ENCODE measurements at regions not wholly inside any gene's neighbourhood (a gene's known extent, or its start where the extent isn't known, plus 50 kb on each side); places are given as distances from the start of the nearest gene placed in this dataset.
"Not testable (repeated sequence)": the region's sequence is repeated elsewhere in the genome, so short reads cannot be mapped to it uniquely, and the experiment has no call there.

DNA sequence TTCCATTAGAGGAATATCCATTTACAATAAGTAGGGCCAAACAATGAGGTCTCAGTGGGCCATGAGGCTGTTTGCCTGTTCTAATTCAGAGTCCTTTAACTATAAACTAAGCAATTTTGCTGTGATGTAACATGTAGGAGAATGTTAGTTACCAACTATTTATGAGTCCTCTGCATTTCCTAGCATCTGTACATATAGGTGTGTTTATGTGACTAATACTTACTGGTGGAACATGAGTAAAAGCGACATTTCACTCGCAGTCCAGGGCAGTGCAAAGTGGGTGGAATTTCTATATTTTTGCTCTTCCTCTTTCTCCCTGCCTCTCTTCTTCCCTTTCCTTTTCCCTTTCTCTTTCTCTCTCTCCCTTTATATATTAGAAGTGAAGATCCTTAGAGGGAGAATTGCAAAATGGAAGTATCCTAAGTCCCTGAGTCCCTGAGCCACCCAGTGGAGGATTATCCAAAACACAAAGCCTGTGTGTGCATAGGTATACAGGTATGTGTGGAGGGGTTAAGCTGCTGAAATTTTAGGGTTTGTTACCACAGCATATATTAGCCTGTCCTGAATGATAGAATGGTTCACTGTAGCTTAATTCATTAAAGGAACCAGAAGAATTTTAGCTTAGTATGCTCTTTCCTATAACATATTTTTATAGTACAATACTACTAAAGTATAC is 487.0 kb upstream of the FANCL start:
- DNase-seq, result no peak

DNA sequence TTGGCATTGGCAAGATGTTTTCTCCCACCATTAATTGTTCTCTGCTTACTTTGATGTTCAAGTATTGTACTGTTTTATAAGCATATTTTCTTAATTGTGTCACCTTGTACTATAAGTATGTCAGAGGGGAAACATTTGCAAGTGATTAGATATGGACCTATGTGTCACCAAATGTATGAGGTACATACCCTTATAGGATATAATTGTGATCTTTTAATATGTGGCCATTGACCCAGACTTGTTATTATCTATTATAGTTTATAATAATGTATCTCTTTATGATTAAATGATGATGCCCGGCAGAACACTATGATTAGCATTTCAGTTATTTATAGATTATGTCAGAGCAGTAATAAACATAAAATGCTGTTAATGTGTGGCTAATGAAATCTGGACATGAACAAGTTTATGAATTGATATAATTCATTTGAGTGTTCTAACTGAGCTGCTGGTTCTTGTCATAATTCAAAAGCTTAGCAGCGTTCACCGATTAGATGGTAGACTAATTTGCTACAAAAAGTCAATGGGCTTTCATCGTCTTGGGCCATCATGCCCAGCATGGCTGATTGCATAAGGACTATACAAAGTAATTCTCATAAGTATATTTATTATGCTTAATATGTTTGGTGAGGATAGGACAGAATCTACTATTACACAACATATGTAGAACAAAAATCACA is 480.9 kb upstream of the FANCL start:
- no peak for DNase-seq

DNA sequence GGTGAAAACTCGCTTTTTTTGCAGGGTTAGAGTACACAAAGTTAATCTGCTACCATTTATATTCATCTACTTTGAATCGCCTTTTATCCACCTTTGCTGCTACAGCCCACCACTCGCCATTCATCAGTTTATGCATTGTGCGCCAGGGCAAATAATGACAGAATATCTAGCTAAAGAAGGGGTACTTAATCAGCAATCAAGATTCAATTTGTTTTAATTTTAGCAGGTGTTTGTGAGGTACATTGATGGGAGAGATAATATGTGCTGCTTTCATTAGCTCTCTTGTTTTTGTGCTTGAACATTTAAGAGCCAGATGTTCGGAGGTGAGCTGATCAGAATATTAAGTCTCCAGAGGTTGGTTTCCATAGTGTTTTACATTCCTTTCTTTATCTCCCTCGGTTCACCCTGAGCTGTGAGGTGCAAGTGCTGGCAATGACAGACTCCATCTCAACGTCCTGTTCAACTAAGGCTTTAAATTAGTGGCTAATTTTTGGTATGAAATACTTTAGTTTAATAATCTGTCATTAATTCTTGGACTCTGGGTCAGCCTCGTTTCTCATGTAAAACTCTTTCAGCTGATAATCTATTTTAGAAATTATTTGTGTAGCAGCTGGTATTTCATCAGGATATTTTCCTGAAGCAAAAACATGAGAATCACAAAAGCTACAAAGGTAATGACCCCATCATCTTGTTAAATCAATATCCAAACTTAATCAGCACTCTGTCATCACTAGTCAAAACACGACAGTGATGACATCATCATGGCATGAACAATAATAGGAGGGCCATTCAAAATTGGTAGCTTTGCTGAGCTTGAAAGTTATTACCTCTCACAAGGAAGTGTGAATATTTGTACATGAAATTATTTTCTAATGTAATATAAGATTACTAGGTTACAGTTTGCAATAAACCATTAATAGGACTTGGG is 479.9 kb upstream of the FANCL start:
- no peak for DNase-seq

DNA sequence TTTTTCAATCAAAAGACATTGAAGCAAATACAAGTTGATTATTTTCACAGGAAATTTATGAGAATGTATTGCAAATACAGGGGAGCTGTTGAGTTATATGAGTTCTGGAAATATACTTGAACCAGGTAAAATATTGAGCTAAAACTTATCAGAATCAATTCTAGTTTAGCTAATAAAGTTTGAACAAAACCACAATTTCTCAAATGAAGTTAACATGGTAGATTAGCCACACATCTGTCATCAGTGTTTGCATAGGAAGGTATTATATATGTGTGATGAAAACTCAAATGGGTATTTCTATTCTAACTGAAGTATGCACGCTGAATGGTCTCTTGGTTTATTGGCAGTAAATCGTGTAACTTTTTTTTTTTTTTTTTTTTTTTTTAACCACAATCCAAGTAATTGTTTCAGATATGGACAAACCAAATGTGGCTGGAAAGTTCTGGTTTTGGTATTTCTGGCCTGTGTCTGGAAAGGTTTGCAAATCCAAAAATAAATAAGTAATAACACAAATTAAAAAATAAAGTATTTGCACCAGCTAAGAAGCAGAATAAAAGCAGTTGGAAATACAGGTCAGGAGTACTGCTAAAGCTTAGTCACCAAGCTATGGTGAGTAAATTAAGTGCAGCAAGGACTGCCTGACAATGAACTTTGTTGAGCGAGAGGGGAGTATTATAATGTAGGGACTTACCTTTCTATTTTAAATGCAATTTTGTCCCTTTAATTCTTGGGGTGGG is 479.1 kb upstream of the FANCL start:
- DNase-seq, result no peak

DNA sequence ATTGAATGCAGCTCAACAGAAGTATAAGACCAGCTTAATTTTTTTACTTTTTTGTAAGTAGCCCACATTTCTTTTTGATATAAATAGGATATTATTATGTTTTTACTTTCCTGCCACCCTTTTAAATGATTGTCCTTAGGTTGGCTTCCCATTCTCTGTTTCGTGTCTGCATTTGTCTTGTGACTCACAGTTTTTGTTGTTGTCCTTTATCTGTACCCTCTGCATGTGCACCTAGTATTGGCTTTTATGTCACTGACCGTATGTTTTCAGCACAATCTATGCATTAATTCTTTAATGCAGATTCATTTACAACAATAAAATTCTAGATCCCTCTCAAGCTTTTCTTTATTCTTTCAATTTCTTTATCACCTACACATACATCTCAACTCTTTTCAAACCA is 474.2 kb upstream of the FANCL start:
- no peak for DNase-seq

DNA sequence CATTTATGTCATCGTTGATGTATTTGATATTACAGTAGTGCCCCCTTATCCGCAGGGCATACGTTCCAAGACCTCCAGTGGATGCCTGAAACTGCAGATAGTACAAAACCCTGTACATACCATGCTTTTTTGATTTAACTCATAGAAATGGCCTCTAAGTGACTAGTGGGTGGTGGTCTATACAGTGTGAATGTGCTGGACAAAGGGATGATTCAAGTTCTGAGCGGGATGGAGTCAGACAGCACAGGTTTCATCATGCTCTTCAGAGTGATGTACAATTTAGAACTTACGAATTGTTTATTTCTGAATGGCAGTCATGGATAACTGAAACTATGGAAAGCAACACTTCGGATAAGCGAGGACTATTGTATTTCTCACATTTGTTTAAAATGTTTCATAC is 473.1 kb upstream of the FANCL start:
- no peak for DNase-seq

DNA sequence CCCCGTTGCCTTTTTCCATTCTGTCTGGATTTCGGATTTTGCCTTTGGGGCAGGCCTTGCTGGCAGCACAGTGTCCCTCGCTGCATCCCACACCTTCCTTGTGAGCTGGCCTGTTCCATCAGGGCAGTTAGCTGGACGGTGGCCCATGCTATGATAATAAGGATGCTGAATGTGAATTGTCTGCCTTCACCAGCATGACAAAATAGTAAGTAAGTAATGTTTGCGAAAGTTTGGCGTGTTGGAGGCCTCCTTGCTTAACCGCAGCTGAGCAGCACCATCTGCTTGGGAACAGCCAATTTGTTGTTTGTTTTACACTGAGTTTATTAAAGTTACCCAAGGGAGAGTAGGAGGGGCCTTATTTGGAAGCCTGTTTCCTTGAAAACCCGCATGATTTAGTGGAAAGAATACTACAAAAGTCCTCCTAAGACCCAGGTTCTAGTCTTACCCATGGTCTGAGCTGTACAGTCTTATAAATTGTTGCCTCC is 469.7 kb upstream of the FANCL start:
- no peak for DNase-seq

DNA sequence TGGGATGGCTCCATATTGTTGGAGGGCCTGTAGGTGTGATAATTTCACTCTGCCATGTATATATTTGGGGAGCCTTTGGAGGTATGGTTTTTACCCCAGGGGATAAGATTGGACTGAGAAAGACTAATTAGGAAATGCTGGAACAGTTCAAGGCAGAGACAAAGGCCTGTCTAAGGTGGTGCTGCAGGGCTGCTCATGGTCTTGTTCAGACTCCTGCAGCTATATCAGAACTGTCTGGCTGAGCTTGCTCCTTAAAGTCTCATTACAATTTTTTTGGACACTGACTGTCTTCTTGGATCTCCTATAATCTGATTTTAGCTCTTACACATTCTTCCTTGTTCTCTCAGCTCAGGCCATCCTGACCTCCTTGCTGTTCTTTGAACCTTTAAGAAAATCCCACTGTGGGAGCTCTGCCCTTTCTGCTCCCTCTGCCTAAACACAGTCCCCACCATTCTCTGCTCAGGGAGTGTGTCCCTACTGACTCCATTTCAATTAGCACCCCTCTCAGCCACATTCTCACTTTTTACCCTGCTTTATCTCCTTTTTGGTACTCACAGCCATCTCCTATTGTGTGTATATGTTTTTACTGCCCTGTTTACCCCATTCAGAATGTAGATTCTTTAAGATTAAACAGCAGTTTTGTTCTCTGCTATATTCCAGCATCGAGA is 468.7 kb upstream of the FANCL start:
- DNase-seq, result no peak

DNA sequence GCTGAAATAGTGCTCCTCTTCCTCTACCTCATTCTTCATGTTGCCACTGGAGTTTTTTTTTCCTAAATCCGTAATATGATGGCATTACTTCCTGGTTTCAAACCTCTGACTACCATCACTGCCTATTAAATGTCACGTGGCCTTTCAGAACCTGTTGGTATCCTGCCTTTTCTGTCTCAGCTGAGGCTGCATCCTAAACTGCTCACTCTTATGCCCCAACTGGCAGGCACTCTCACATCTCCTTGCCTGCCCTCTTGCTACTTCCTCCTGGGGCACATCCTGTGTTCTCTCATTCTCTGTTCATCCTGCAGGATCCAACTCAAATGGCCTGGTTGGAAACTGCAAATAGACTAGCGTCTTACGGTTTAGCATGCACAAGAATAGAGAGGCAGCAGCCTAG is 468.1 kb upstream of the FANCL start:
- DNase-seq, result no peak

DNA sequence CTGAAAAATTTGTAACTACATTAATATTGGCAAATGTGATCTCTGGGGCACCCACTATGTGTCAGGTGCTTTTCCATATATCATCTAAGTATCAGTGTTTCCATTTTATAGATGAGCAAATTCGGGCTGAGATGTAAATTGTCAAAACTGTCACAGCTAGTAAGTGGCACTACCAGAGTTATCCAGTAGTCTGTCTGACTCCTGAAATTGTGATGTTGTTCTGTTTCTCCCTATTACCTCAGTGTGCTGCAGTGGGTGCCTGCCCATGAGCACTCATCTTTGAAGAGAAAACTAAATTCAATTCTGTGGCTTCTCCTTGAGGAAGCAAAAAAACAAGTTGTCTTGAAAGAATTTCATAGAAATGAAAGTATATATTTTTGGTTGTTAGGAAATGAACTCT is 467.4 kb upstream of the FANCL start:
- DNase-seq, result no peak

DNA sequence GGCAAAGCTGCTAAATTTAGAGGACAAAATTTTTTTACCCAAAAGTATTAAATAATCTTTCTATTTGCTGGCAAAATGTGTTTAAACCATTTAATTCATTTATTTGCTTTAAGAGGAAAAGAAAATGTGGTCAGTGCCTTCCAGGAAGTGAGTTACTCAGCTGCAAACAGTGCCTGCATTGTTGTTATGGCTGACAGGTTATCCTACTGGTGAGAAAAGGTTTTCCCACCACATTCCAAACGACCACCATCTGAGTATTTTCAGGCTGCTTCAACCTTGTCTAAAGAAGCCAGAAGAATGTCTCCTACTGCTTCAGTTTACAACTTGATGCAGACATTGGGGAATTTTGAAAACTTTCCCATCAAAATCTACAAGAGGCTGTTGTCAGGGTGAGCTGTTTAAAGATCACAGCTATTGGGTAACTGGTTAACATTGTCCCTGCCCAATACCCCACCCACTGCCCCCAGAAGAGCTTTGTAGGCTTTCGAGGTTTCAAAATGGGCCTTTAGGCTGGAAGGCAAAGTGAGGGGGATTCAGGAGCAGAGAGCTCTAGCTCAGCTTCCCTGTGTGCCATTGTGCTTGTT is 461.3 kb upstream of the FANCL start:
- no peak for DNase-seq

DNA sequence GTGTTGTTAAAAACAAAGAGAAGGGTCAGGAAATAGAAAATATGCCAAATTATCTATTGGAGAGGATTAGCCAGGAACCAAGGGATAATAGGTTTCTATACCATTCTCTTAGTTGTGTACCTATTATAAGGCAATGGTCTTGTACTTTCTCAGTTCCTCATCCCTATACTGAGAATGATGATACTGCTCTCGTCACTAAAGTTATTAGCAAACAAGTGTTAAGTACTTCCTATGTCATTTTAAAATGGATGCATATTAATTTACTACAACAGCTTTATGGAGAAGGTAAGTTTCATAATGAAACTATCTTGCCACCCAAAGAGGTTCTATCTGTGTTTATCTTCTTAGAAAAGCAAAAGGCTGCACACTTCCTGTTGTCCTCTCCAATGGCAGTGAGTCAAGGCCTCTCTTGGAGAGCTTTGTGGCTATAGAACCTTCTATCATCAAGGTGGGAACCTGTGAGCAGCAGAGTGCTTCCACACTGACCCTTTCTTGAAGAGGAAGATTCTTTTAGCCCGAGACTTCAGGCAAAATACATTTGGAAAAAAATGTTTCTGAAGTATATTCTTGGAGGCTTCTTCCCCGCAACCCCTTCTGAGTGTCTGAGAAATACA is 460.7 kb upstream of the FANCL start:
- no peak for DNase-seq

DNA sequence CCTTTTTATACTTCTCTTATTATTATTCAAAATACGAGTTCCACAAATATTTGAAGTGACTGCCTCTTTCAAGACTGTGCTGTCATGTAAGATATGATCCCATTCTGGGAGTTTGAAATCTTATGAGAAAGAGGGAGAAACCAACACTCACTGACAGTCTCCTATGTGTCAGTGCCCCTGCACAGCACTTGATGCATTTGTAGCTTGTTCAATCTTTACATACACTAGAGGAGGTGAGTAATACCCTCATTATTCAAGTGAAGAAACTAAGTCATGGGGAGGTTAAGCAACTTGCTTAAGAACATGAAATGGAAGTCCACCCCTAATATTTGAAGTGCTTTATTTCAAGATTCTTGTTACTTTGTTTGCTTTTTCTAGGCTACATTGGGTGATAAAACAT is 459.5 kb upstream of the FANCL start:
- no peak for DNase-seq

DNA sequence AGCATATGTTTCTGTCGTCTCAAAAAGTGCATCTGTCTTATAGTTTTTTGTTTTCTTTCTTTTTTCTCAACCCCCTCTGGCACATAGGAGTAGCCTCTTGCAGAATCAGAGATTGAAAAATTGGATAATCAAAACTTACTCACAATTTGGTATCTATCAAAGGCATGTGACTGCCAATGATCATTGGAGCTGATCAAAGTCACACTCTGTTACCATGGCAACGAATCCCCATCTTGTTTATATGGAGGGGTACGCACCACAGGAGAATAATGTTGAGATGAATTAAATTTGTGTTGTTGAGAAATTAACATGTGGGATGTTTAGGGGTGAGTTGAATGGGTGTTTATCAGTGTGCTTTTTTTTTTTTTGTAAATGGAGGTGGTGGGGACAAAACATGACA is 458.3 kb upstream of the FANCL start:
- no peak for DNase-seq

DNA sequence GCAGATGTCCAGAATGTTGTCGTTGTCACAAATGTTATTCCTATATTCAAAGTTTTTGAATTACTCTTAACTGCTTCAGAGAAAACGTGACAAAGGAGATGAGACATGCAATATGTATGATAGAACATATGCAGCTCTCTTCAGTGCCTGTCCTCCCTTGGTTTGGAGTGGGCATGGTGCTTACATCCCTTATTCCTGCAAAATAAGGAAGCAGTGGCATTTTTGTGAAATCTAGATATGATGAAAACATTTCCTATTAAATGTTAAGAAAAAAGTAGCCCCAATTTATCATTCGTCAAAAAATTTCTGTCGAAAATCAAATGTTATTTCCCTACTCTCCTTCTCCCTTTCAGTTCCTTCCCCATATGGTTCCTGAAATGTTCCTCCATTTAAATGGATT is 457.5 kb upstream of the FANCL start:
- DNase-seq, result no peak

DNA sequence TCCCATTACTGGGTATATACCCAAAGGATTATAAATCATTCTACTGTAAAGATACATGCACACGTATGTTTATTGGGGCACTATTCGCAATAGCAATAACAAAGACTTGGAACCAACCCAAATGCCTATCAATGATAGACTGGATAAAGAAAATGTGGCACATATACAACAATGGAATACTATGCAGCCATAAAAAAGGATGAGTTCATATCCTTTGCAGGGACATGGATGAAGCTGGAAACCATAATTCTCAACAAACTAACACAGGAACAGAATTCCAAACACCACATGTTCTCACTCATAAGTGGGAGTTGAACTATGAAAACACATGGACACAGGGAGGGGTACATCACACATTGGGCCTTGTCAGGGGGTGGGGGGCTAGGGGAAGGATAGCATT is 453.0 kb upstream of the FANCL start:
- not testable (repeated sequence) for DNase-seq

DNA sequence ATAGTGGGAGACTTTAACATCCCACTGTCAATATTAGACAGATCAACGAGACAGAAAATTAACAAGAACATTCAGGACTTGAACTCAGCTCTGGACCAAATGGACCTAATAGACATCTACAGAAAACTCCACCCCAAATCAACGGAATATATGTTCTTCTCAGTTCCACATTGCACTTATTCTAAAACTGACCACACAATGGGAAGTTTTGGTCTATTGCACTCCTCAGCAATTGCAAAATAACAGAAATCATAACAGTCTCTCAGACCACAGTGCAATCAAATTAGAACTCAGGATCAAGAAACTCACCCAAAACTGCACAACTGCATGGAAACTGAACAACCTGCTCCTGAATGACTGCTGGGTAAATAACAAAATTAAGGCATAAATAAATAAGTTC is 449.9 kb upstream of the FANCL start:
- not testable (repeated sequence) for DNase-seq

DNA sequence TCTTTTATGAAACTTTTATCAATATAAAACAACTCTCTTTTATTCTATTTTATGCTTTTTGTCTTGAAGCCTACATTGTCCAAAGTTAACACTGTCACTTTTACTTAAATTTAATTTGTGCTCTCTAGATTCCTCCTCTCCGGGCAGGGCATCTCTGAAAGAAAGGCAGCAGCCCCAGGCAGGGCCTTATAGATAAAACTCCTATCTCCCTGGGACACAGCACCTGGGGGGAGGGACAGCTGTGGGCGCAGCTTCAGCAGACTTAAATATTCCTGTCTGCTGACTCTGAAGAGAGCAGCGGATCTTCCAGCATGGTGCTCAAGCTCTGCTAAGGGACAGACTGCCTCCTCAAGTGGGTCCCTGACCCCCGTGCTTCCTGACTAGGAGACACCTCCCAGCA is 447.7 kb upstream of the FANCL start:
- DNase-seq, result no peak

DNA sequence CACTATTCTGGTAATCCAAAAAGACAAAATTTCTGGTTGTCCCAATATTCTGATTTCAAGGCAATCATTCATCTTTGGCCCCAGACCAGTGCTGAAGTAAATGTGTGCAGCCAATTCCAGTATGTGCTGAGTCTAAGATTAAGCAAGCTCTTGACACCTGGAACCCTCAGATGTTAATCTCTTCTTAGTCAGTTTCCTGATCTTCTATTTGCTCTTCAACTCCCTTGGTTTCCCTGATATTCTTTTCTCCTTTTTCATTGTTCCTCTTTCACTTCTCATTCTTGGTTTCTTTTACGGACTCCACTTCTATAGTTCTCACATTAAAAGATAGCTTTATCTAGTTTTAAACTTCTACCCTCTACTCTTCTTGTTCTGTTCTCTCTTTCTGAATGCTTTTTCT is 445.7 kb upstream of the FANCL start:
- DNase-seq, result no peak

DNA sequence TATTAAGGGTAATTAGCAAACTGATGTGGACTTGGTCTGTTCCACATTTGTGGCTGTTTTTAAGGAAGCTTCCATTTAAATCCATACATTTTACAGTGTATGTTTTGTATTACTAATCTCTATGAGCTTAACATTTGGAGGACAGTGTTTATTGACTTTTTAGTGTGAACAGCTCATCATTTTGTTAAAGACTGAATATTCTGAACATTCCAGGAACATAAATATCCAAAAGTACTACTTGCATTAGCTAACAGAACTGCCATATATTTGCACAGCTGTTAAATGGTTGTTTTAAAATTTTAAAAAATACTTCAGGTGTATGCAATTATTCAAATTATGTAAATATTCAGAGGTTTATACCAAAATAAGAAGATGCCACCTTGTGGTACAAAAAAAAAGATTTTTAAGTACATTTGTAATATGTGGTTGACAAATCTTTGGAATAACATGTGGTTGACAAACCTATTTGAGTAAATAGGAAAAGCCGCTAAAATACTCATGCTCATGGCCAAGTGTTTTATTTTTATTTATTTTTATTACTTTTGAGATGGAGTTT is 439.7 kb upstream of the FANCL start:
- DNase-seq, result no peak

DNA sequence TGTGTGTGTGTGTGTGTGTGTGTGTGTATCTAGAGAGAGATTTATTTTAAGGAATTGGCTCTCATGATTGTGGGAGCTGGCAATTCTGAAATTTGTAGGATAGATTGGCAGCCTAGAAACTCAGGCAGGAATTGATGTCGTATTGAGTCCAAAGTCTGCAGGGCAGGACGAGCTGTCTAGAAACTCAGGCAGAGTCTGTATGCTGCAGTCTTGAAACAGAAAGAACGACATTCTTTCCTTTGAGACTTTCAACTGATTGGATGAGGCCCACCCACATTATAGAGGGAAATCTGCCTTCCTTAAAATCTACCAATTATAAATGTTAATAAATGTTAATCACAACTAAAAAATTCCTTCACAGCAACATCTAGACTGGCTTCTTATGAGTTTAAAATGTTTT is 436.6 kb upstream of the FANCL start:
- DNase-seq, result no peak
